HCT116 (cell line): ENCODE measurements at regions not wholly inside any gene's neighbourhood (a gene's known extent, or its start where the extent isn't known, plus 50 kb on each side); places are given as distances from the start of the nearest gene placed in this dataset.

Experiments used
- CTCF ChIP-seq, 3 experiments: fragments of 200-600 bp in 1 of 3; sonication (generic) in 1 of 3; IDR thresholded peaks in 2 of 3; conservative IDR thresholded peaks in 1 of 3; 2 replicates each; pipeline ENCODE4 v1.5.1; 2012 to 2017; ENCODE audit warnings: low read depth in 2 of 3, low read length in 2 of 3, antibody characterized with exemption in 1 of 3, borderline replicate concordance in 1 of 3, control low read depth in 1 of 3, mild to moderate bottlenecking in 1 of 3, mixed read lengths in 1 of 3, mixed run types in 1 of 3, moderate library complexity in 1 of 3; ENCODE audit not compliant: insufficient read depth in 1 of 3
- ELF1 ChIP-seq: IDR thresholded peaks from 2 replicates; pipeline ENCODE4 v1.6.1; 2012; ENCODE audit warnings: low read depth, borderline replicate concordance
- MAX ChIP-seq: IDR thresholded peaks from 2 replicates; pipeline ENCODE4 v1.6.1; 2012
- POLR2AphosphoS5 ChIP-seq: IDR thresholded peaks from 2 replicates; pipeline ENCODE4 v1.6.1; 2011; ENCODE audit warnings: mild to moderate bottlenecking, low read depth, low read length, moderate library complexity

- TF ChIP-seq POLR2AphosphoS5 (no peak), MAX (no peak), CTCF (IDR thresholded peaks at IDR 0.05 in 2 of 3, conservative IDR thresholded peaks at IDR 0.05 in 1 of 3; ENCODE audit: borderline replicate concordance in 1 of 3, insufficient read depth in 1 of 3, low read depth in 2 of 3, low read length in 2 of 3) (no peak), ELF1 (no peak)
These were observed 288.5 kb downstream of the KBTBD8 start for GRCh38 chr3:67286586-67286985.
